ENCODE measurements at regions not wholly inside any gene's neighbourhood (a gene's known extent, or its start where the extent isn't known, plus 50 kb on each side); places are given as distances from the start of the nearest gene placed in this dataset.

- Mint-ChIP-seq H3K4me3 (ENCODE audit: unreplicated experiment) (no peak overlapping the region), H3K27ac (ENCODE audit: low read depth, unreplicated experiment) (no peak overlapping the region), H3K27me3 (ENCODE audit: insufficient read depth, unreplicated experiment) (peaks cover 35% of the 10 kb centered on the region), H3K4me1 (ENCODE audit: insufficient read depth, unreplicated experiment) (peaks cover 5% of the 10 kb centered on the region), H3K9me3 (ENCODE audit: unreplicated experiment) (no peaks in the 10 kb centered on the region), H3K36me3 (ENCODE audit: insufficient read depth, unreplicated experiment) (no peaks in the 10 kb centered on the region)
- ChIA-PET CTCF (interaction anchor here (0.7 kb wide), 1 partner anchor 1070 kb away, joined by 3 read pairs; no protein-coding TSS in a partner anchor), POLR2A (interaction anchor here (0.7 kb wide), 1 partner anchor 673 kb away, joined by 7 read pairs; no protein-coding TSS in a partner anchor)
- no peak for DNase-seq (ENCODE audit: unreplicated experiment)
- intact Hi-C loops (cut with micrococcal nuclease) = no loop called here
- TF ChIP-seq CTCF (IDR thresholded peaks at IDR 0.05; ENCODE audit: unreplicated experiment) = no peak
- no TSS peak for BruUV-seq (replicated peaks)
Measured at GRCh38 chr14:94953541-94954260, 183.8 kb upstream of the GSC start.

- intact Hi-C loops (cut with micrococcal nuclease) = no loop called here
- Mint-ChIP-seq H3K36me3 (ENCODE audit: insufficient read depth, unreplicated experiment) (no peaks in the 10 kb centered on the region), H3K27me3 (ENCODE audit: insufficient read depth, unreplicated experiment) (peaks cover 19% of the 10 kb centered on the region), H3K4me1 (ENCODE audit: insufficient read depth, unreplicated experiment) (peaks cover 5% of the 10 kb centered on the region), H3K9me3 (ENCODE audit: unreplicated experiment) (no peaks in the 10 kb centered on the region), H3K27ac (ENCODE audit: low read depth, unreplicated experiment) (no peak overlapping the region), H3K4me3 (ENCODE audit: unreplicated experiment) (no peak overlapping the region)
- CTCF ChIA-PET = interaction anchor here (0.6 kb wide), 1 partner anchor 609 kb away, joined by 4 read pairs; no protein-coding TSS in a partner anchor
- no TSS peak for BruUV-seq (replicated peaks)
- POLR2A ChIA-PET = interaction anchor here (0.6 kb wide), 1 partner anchor 74 kb away, joined by 4 read pairs; no protein-coding TSS in a partner anchor
- no peak for TF ChIP-seq CTCF (IDR thresholded peaks at IDR 0.05; ENCODE audit: unreplicated experiment)
- no peak for DNase-seq (ENCODE audit: unreplicated experiment)
Measured at GRCh38 chr14:94952097-94952496, 182.2 kb upstream of the GSC start.

GRCh38 chr14:94946244-94946643, 176.3 kb upstream of the GSC start:
- POLR2A ChIA-PET = no interaction called here
- intact Hi-C loops (cut with micrococcal nuclease) = no loop called here
- Mint-ChIP-seq H3K27ac (ENCODE audit: low read depth, unreplicated experiment) (no peak overlapping the region), H3K27me3 (ENCODE audit: insufficient read depth, unreplicated experiment) (peaks cover 11% of the 10 kb centered on the region), H3K4me1 (ENCODE audit: insufficient read depth, unreplicated experiment) (peaks cover 5% of the 10 kb centered on the region), H3K36me3 (ENCODE audit: insufficient read depth, unreplicated experiment) (no peaks in the 10 kb centered on the region), H3K4me3 (ENCODE audit: unreplicated experiment) (no peak overlapping the region), H3K9me3 (ENCODE audit: unreplicated experiment) (no peaks in the 10 kb centered on the region)
- DNase-seq (ENCODE audit: unreplicated experiment) = no peak
- CTCF ChIA-PET = no interaction called here
- no TSS peak for BruUV-seq (replicated peaks)
- no peak for TF ChIP-seq CTCF (IDR thresholded peaks at IDR 0.05; ENCODE audit: unreplicated experiment)

GRCh38 chr14:94945615-94946014, 175.7 kb upstream of the GSC start:
- Mint-ChIP-seq H3K4me3 (ENCODE audit: unreplicated experiment) (no peak overlapping the region), H3K27ac (ENCODE audit: low read depth, unreplicated experiment) (no peak overlapping the region), H3K36me3 (ENCODE audit: insufficient read depth, unreplicated experiment) (no peaks in the 10 kb centered on the region), H3K4me1 (ENCODE audit: insufficient read depth, unreplicated experiment) (peaks cover 5% of the 10 kb centered on the region), H3K9me3 (ENCODE audit: unreplicated experiment) (no peaks in the 10 kb centered on the region), H3K27me3 (ENCODE audit: insufficient read depth, unreplicated experiment) (peaks cover 11% of the 10 kb centered on the region)
- POLR2A ChIA-PET = no interaction called here
- CTCF ChIA-PET = no interaction called here
- intact Hi-C loops (cut with micrococcal nuclease) = no loop called here
- DNase-seq (ENCODE audit: unreplicated experiment) = no peak
- no TSS peak for BruUV-seq (replicated peaks)
- no peak for TF ChIP-seq CTCF (IDR thresholded peaks at IDR 0.05; ENCODE audit: unreplicated experiment)
